Common myeloid progenitor, CD34-positive (primary cell): ENCODE measurements at regions not wholly inside any gene's neighbourhood (a gene's known extent, or its start where the extent isn't known, plus 50 kb on each side); places are given as distances from the start of the nearest gene placed in this dataset.

Experiments
- CTCF ChIA-PET: fragments of 350-600 bp; sonication (Branson Sonifier 250); formaldehyde crosslinking; loops from one replicate; lab custom pipeline; 2021; ENCODE audit warnings: antibody characterized with exemption; lab: Charles Lee
- POLR2A ChIA-PET: fragments of 350-600 bp; sonication (Branson Sonifier 250); formaldehyde crosslinking; loops from one replicate; lab custom pipeline; 2021; ENCODE audit warnings: antibody characterized with exemption; lab: Charles Lee
- DNase-seq, 3 donors: peaks; one replicate each; pipeline versions ENCODE4 v3.0.0 to v3.0.0-alpha.2; 2013
- H3K27ac ChIP-seq, 2 experiments: 1 replicate in 1 of 2; 2 replicates in 1 of 2; pipeline ENCODE4 v1.7.0; 2013; ENCODE audit warnings: inconsistent platforms in 2 of 2, low read length in 2 of 2, mild to moderate bottlenecking in 2 of 2, low read depth in 1 of 2, moderate library complexity in 1 of 2; ENCODE audit not compliant: severe bottlenecking in 2 of 2, insufficient read depth in 1 of 2, poor library complexity in 1 of 2
- H3K27me3 ChIP-seq, 5 experiments: replicated peaks in 2 of 5; 1 replicate in 3 of 5; 2 replicates in 2 of 5; pipeline versions ENCODE4 v1.6.1 to v1.7.0; 2013; ENCODE audit warnings: low read length in 4 of 5, mild to moderate bottlenecking in 2 of 5, moderate library complexity in 2 of 5, inconsistent platforms in 1 of 5; ENCODE audit not compliant: insufficient read depth in 5 of 5, control insufficient read depth in 4 of 5
- H3K36me3 ChIP-seq, 4 experiments: 1 replicate in 2 of 4; 2 replicates in 2 of 4; pipeline versions ENCODE4 v1.6.1 to v1.7.0; 2013; ENCODE audit warnings: low read length in 3 of 4, control low read depth in 1 of 4, mild to moderate bottlenecking in 1 of 4; ENCODE audit not compliant: control insufficient read depth in 4 of 4, insufficient read depth in 4 of 4
- H3K4me1 ChIP-seq, 4 experiments: 1 replicate in 3 of 4; 2 replicates in 1 of 4; pipeline versions ENCODE4 v1.6.1 to v1.7.1; 2013; ENCODE audit warnings: low read length in 3 of 4, mild to moderate bottlenecking in 3 of 4, control low read depth in 1 of 4, inconsistent platforms in 1 of 4, moderate library complexity in 1 of 4; ENCODE audit not compliant: control insufficient read depth in 4 of 4, insufficient read depth in 4 of 4; ENCODE audit errors: control extremely low read depth in 1 of 4
- H3K4me3 ChIP-seq, 7 experiments: 1 replicate in 4 of 7; 2 replicates in 3 of 7; pipeline versions ENCODE4 v1.5.1 to v1.7.0; 2013; ENCODE audit warnings: mild to moderate bottlenecking in 7 of 7, low read length in 6 of 7, moderate library complexity in 6 of 7, inconsistent platforms in 2 of 7, low read depth in 2 of 7, control low read depth in 1 of 7; ENCODE audit not compliant: insufficient read depth in 4 of 7, control insufficient read depth in 1 of 7; ENCODE audit errors: extremely low read depth in 1 of 7
- H3K9me3 ChIP-seq, 5 experiments: 1 replicate in 4 of 5; 2 replicates in 1 of 5; pipeline versions ENCODE4 v1.6.1 to v1.7.1; 2013; ENCODE audit warnings: low read length in 4 of 5, mild to moderate bottlenecking in 2 of 5, inconsistent platforms in 1 of 5, low read depth in 1 of 5, moderate library complexity in 1 of 5; ENCODE audit not compliant: control insufficient read depth in 4 of 5, insufficient read depth in 2 of 5; ENCODE audit errors: control extremely low read depth in 1 of 5
- WGBS: methylation state at CpG from one replicate; pipeline ENCODE4 v1.1.5; 2013; ENCODE audit not compliant: insufficient coverage; 5-methylcytosine and 5-hydroxymethylcytosine counted together

DNA sequence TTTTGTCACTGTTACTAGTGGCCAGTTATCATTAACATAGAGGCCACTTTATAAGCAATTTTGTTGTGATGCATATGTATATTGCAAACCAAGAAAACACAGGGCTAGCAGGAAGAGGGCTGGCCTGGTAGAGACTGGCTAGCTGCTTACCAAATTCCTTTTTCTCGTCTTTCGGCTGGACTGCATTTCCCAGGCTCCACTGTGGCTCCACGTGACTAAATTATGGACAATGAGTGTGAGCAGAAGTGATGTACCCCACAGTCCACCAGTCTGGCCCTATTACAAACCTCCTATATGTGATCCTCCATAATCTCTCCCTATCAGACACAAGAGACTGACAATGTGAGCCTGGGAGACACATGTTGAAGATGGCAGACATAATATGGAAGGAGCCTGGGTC is 257.0 kb downstream of the MFSD1 start:
- ChIA-PET POLR2A (no interaction called here), CTCF (no interaction called here)
- H3K27me3 ChIP-seq, result no peaks in the 10 kb centered on the region
- H3K9me3 ChIP-seq, result no peaks in the 10 kb centered on the region
- no peaks in the 10 kb centered on the region for H3K36me3 ChIP-seq
- no peak overlapping the region for H3K4me3 ChIP-seq
- no peak overlapping the region for H3K27ac ChIP-seq
- H3K4me1 ChIP-seq, result no peaks in the 10 kb centered on the region
- WGBS, result no CpG with 5 or more reads among the region's 3 CpGs
- DNase-seq, result no peak

DNA sequence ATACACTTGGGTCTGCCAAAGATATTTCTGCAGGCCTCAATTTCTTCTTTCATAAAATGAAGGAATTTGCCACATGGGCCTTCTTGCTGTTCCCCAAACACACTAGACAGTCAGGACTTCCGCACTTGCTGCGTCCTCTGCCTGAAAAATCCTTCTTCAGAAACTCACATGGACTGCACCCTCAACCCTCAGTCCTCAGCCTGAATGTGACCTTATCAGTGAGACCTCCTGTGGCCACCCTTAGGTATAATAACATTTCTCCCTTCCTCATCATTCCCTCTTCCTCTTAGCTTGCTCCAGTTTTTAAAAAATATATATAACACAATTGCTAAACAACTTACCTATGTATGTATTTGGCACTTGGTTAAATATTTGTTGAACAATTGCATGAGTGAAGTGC is 257.5 kb downstream of the MFSD1 start:
- no peaks in the 10 kb centered on the region for H3K9me3 ChIP-seq
- no peaks in the 10 kb centered on the region for H3K36me3 ChIP-seq
- H3K4me3 ChIP-seq, result no peak overlapping the region
- DNase-seq, result no peak
- ChIA-PET CTCF (no interaction called here), POLR2A (interaction anchor here (0.6 kb wide), 1 partner anchor 379 kb away, joined by 5 read pairs; no protein-coding TSS in a partner anchor)
- no peak overlapping the region for H3K27ac ChIP-seq
- whole genome bisulfite sequencing, result 89% methylated on average over 2 of the region's 2 CpGs
- H3K4me1 ChIP-seq, result no peaks in the 10 kb centered on the region
- no peaks in the 10 kb centered on the region for H3K27me3 ChIP-seq

DNA sequence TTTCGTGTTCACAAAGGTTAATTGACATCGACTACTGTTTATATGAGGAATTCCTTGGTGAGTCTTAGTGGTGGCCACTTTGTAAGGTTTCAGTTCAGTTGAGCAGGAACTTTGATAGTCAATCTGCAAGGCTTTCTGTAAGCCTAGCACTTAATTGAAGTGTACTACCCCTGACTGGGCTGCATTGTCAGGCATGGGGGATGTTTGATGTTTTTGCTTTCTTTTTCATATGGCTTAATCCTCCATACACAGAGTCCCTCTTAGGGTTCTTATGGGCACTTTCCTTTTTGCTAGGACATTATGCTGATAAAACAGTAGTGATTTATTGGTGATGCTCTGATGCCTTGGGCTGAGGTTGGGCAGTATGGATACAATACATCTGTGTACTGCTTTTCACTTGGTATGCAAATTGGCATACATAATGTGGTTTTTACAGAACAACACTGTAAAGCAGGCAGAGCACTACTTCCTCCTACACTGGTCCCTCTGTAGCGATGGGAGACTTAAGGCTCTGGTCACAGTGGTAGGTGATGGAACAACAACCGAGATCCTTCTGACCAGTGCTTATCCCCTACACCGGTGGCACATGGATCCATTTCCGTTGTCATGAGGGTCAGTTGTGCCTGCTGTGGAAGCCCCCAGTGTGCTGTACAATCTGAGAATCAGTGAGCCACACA is 261.0 kb downstream of the MFSD1 start:
- no peak overlapping the region for H3K27ac ChIP-seq
- H3K4me3 ChIP-seq, result no peak overlapping the region
- ChIA-PET POLR2A (no interaction called here), CTCF (no interaction called here)
- no peaks in the 10 kb centered on the region for H3K4me1 ChIP-seq
- 82% methylated on average over 5 of the region's 6 CpGs for WGBS
- H3K36me3 ChIP-seq, result no peaks in the 10 kb centered on the region
- DNase-seq, result no peak
- H3K9me3 ChIP-seq, result no peaks in the 10 kb centered on the region
- peaks cover 0 to 2% (median 0%) of the 10 kb centered on the region in 5 experiments for H3K27me3 ChIP-seq

DNA sequence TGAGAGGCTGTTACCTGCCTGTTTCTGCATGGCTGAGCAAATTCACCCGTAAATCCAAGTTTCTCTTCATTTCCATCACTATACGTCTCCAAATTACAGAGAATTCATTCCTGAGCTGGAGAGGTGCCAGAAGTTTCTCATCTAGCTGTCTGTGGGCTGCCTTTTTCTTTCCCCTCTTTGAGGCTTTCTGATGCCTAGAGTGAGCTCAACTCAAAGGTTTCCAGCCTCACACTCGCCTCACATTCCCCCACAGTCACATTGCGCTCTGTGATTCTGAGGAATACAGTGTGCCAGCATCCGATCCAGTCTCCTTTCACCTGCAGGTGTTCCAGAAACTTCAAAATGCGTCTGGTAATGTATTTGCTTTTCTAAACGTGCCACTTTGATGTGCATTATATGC is 267.2 kb downstream of the MFSD1 start, which contains the start of gene IQCJ:
Gene IQCJ, plus strand, starts transcription at position 229 of the 400 bp plus-strand sequence.
- Histone ChIP-seq H3K27ac (no peak within 1 kb of the TSS), H3K4me3 (no peak within 1 kb of the TSS), H3K36me3 (no peaks in the 10 kb centered on the region), H3K4me1 (no peaks in the 10 kb centered on the region), H3K9me3 (no peaks in the 10 kb centered on the region), H3K27me3 (peaks cover 0 to 2% (median 0%) of the 10 kb centered on the region in 5 experiments)
- no peak for DNase-seq
- POLR2A ChIA-PET, result no interaction called here
- WGBS, result 90% methylated on average over 5 of the region's 7 CpGs
- CTCF ChIA-PET, result no interaction called here

DNA sequence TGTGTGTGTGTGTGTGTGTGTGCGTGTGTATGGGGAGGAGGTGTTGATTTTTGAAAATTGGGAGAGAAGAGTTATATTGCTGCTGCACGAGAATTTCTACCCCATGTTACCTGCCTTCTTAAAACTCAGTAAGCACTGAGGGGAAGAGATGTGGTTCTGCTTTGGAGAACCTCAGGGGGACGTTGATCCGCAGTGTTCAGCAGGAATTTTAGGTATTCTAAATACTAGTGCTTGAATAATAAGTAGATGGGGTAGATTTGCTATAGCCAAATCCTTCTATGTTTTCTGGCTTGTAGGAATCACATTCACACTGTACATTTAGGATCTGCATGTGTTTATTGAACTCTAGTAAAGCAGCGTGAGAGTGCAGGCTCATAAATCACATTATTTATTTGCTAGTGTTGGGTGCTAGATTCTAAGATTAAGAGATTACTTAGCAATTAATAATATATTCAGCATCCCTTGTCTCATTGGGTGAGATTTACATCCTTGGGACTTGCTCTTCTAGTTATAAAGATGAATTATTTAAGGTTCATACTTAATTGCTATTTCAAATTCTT is 268.1 kb downstream of the MFSD1 start:
- Histone ChIP-seq H3K27ac (no peak overlapping the region), H3K9me3 (no peaks in the 10 kb centered on the region), H3K27me3 (peaks cover 0 to 2% (median 0%) of the 10 kb centered on the region in 5 experiments), H3K4me1 (no peaks in the 10 kb centered on the region), H3K4me3 (no peak overlapping the region), H3K36me3 (no peaks in the 10 kb centered on the region)
- WGBS, result 39% methylated on average over 2 of the region's 5 CpGs
- no peak for DNase-seq
- ChIA-PET CTCF (no interaction called here), POLR2A (no interaction called here)

DNA sequence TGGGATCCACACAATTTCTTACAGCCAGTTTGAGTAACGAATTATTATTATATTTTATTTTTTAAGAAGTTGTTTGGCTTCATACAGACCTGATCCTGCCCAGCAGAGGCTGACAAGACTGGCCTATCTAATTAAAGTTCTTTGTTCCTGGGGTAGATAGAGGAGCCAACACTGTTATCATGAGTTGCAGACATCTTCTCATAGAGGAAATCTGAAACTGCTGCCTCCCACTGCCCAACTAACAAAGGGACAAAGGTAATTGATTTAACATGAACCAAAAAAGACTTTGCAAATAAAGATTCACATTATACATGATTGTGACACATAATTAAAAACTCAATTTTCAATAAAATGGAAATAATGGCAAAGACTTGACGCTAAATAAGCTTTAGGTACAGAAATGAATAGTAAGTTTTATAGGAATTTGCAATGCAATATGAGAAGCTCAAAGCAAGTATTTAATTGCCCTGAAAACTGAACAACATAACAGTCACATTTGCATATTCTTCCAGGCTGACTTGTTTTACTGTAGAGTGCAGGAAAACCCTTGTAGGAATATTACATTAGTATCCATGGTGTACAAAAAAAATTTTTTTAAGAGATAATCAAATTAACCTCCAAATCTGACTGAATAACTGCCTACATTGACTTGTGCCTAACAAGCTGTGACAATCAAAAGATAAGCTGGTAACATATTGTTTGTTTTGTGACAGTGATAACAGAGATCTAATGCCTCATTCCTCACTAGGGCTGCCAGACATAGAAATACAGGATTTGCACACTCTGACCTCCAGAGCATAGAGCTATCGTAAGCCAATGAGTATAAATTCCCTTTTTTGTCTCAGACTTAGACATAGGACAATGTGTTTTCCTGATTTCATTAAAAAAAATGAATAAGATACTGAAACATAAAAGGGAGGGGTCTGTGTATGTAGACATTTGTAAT is 273.2 kb downstream of the MFSD1 start:
- Histone ChIP-seq H3K36me3 (no peaks in the 10 kb centered on the region), H3K4me1 (no peaks in the 10 kb centered on the region), H3K27me3 (no peaks in the 10 kb centered on the region), H3K9me3 (no peaks in the 10 kb centered on the region), H3K4me3 (no peak overlapping the region), H3K27ac (no peak overlapping the region)
- DNase-seq, result no peak
- ChIA-PET POLR2A (no interaction called here), CTCF (no interaction called here)
- no CpG with 5 or more reads among the region's 3 CpGs for WGBS

DNA sequence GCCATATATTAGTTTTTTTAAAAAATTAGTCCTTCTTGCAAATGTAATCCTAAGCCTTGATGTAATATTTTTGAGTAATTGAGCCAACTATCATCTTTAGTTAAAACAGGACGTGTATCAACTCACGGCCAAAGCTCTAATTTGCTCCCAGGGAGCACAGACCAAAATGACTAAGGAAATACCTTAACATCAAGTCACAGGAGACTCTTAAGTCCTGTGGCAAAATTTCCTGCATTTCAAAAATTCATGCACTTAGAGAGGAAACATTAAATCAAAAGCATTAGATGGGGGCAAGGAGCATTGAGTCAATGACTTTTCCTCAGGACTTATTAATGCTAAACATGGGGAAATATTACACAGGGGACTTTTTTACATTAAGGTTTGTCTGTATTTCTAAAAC is 276.0 kb downstream of the MFSD1 start:
- Histone ChIP-seq H3K27ac (no peak overlapping the region), H3K36me3 (no peaks in the 10 kb centered on the region), H3K4me1 (no peaks in the 10 kb centered on the region), H3K9me3 (no peaks in the 10 kb centered on the region), H3K4me3 (no peak overlapping the region), H3K27me3 (no peaks in the 10 kb centered on the region)
- DNase-seq, result no peak
- POLR2A ChIA-PET, result no interaction called here
- CTCF ChIA-PET, result interaction anchor here (0.6 kb wide), 1 partner anchor 1009 kb away, joined by 3 read pairs; no protein-coding TSS in a partner anchor
- no CpG with 5 or more reads among the region's 2 CpGs for WGBS
